ENCODE measurements at regions not wholly inside any gene's neighbourhood (a gene's known extent, or its start where the extent isn't known, plus 50 kb on each side); places are given as distances from the start of the nearest gene placed in this dataset.
"Not testable (repeated sequence)": the region's sequence is repeated elsewhere in the genome, so short reads cannot be mapped to it uniquely, and the experiment has no call there.

DNA sequence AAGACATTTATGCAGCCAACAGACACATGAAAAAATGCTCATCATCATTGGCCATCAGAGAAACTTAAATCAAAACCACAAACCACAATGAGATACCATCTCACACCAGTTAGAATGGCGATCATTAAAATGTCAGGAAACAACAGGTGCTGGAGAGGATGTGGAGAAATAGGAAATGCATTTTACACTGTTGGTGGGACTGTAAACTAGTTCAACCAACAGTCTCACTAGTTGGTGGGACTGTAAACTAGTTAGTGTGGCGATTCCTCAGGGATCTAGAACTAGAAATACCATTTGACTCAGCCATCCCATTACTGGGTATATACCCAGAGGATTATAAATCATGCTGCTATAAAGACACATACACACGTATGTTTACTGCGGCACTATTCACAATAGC is 518.8 kb downstream of the MMUT start:
- not testable (repeated sequence) for DNase-seq (ENCODE audit: low spot score in 2 of 2); FAIRE-seq

DNA sequence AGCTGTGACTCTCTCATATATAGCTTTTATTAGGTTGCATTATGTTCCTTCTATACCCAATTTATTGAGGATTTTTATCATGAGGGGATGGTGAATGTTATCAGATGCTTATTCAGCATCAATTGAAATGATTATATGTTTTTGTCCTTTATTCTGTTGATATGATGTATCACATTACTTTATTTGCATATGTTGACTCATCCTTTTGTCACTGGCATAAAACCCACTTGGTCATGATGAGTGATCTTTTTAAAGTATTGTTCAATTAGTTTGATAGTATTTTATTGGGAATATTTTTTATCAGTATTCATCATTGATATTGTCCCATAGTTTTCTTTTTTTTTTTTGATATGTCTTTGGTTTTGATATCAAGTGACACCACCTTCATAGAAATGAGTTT is 529.9 kb downstream of the MMUT start:
- DNase-seq (ENCODE audit: low spot score in 2 of 2) (no peak), FAIRE-seq (no peak)

DNA sequence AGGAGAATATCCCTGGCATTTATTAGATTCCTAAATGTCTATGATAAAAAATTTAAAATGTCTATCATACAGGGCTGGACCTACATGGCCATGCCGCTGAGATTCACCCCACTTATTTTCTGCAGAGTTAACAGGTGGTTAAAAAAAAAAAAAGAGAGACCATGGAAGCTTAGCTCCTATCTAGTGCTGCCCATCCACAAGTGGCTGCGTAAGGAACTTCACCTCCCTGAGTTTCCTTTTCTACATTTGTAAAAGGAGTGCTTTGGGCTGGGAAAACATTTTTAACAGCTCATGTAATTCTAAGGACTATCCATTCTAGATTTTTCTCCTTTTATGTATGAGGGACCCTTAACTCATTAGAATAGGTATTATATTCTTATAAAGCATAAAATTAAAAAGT is 534.1 kb downstream of the MMUT start:
- DNase-seq (ENCODE audit: low spot score in 2 of 2) (no peak), FAIRE-seq (no peak)

DNA sequence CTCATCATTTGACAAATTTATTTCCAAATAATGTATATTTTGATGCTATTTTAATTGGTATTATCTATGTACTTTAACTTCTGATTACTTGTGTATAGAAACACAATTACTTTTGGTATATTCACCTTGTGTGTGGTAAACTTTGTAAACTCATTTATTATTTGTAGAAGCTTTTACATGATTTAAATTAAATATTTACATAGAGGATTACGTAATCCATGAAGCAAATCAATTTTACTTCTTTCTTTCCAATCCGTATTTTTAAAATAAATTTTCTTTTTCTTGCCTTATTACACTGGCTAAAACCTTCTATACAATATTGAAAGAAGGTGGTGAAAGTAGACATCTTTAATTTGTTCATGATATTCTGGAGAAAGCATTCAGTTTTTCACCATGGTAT is 540.2 kb downstream of the MMUT start:
- DNase-seq (ENCODE audit: low spot score in 2 of 2), result no peak
- FAIRE-seq, result no peak

DNA sequence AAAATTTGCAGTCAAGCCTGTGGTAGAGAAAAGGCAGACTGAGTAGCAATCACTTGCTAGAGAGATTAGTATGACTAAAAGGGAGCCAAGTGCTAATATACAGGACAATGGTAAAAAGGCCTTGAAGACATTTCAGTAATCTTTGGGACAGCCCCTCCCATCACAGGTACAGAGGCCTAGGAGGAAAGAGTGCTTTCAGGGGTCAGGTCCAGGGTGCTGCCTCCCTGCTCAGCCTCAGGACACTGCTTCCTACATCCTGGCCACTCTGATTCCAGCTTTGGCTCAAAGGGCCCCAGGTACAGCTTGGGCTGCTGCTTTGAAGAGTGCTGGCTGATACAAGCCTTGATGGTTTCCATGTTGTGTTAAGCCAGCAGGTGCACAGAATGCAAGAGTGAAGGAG is 543.5 kb downstream of the MMUT start:
- DNase-seq (ENCODE audit: low spot score in 2 of 2), result no peak

DNA sequence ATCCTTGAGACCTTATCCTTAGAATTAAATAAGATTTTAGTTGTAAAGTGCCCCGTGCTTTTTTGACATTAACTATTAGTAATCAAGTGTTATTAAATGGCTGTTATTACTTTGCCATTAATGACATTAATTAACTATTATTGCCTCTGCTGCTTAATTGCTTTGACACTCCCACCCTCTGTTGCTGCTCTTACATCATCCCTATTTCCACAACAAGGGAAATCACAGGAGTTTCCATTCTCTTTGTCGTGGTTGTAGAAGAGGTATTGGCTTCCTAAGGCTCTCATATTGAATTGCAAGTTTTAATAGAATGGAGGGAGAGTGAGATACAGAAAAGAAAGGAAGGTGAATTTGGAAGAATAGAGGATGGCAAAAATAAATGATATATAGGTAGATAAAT is 545.8 kb downstream of the MMUT start:
- FAIRE-seq (no peak), DNase-seq (ENCODE audit: low spot score in 2 of 2) (no peak)

More for the DNA sequence above, 543.5 kb downstream of the MMUT start:
- no peak for FAIRE-seq

DNA sequence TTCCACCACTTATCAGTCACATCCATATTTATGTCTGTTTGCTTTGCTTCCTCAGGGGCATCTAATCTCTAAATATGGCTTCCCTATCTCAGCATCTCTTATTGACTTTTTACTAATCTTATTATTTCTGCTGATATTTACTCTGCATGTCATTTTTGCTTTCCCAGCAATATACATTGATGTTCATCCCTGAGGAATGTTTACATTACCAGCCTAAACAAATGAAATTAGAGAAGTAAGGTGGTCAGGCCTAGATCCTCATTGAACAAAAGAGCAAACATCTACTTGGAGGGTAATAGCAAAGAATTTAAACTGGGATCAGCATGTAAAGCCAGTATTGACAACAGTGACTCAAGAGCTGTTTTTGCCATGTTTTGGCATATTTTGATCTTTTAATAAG is 546.4 kb downstream of the MMUT start:
- DNase-seq (ENCODE audit: low spot score in 2 of 2), result no peak
- FAIRE-seq, result no peak

DNA sequence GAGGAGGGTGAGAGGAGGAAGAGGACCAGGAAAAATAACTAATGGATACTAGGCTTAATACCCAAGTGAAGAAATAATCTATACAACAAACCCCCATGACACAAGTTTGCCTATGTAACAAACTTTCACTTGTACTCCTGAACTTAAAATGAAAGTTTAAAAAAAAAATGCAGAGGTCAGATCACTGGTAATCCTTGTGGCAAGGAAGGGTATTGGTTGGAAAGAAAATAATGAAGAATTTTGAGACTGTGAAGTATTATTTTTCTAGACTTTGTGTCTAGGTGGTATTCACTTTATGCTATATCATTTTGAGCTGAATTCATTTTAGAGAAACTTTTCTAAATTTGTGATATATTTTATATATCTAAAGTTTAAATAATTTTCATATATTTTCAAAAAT is 547.5 kb downstream of the MMUT start:
- DNase-seq (ENCODE audit: low spot score in 2 of 2), result no peak
- FAIRE-seq, result no peak

DNA sequence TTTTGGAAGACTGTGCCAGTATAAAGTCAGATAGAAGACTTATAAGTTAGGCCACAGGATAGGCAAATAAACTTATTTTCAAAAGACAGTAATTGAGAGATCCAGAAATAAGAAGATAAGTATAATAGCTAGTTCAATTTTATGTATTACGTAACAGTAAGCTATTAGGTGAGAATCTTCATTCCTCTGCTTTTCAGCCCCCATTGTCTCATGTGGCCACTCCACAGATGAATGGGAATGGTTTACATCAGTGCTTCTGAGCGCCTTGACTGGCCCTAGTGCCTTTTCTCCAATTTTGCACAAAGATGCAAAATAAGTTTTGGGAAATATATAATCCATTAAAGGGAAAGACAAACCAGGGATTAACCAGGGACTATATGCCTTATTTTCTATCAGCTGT is 550.5 kb downstream of the MMUT start:
- no peak for DNase-seq (ENCODE audit: low spot score in 2 of 2)
- no peak for FAIRE-seq

DNA sequence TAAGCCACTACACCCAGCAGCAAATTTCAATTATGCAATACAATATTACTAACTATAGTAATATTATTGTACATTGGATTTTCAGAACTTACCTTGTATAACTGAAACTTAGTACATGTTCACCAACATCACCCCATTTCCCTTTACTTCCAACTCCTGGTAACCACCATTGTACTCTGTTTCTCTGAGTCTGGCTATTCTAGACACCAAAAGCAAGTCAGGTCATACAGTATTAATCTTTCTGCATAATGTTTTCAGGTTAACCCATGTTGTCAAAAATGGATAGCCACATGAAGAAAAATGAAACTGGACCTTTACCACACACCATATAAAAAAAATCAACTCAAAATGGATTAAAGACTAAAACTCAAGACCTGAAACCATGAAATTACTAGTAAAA is 558.2 kb downstream of the MMUT start:
- DNase-seq (ENCODE audit: low spot score in 2 of 2) (no peak), FAIRE-seq (no peak)

DNA sequence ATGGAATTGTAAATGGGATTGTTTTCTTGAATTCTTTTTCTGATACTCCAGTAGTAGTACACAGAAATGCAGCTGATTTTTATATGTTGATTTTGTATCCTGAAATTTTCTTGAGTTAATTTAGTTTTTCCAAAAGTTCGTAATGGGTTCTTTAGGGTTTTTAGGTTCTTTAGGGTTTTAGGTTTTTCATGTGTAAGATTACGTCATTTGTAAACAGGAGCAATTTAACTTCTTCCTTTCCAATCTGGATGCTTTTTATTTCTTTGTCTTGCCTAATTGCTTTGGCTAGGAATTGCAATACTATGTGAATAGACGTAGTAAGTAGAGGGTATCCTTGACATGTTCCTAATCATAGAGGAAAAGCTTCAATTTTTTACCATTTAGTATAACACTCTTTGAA is 568.6 kb downstream of the MMUT start:
- FAIRE-seq (no peak), DNase-seq (ENCODE audit: low spot score in 2 of 2) (no peak)

DNA sequence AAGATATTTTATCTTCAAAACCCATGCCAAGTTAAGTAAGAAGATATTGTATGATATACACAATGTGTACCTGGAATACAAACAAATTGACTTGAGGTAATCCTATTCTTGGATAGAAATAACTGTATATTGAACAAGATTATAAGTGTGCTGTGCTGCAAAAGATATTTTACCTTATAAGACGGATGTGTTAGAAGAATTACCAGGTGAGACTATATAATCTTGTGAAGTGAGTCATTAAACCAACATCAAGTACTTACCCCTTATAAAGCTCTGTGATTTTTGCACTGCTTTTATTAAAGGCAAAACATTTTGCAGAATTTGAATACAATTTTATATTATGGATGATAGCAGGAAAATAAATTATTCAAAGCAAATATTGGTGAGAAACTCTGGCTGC is 570.0 kb downstream of the MMUT start:
- DNase-seq (ENCODE audit: low spot score in 2 of 2) (no peak), FAIRE-seq (no peak)

DNA sequence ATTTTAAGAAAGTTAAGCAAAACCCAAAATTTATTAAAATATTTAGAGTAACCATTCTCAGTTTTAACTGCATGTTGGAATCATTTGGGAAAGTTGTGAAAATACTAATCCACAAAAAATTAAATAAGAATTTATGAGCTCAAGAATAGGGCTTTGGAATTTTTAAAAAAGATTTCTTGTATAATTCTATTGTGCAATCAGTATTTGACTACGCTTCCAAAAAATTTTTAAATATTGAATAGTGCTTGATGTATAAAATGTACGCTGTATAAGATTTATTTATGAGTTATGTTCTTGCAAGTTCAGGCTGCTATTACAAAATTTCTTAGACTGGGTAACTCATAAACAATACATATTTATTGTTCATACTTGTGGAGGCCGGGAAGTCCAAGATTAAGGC is 571.7 kb downstream of the MMUT start:
- no peak for DNase-seq (ENCODE audit: low spot score in 2 of 2)
- FAIRE-seq, result no peak

DNA sequence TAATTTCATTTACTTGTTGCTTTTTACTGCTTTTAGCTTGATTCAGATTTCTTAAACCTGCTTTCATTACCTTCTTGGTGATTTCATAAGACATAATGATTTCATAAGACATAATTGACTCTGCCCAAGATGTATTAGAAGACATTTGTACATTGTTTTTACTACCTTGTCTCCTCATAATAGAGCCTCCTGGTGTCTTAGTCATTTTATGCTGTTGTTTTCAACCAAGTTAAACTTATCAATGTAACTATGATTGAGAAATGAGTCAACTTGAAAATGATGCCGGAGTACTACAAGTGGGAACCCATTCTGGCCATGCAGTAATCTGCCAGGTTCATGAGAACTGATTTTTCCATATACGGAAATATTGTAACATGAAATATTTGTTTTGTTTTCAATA is 573.6 kb downstream of the MMUT start:
- no peak for FAIRE-seq
- DNase-seq (ENCODE audit: low spot score in 2 of 2), result no peak

DNA sequence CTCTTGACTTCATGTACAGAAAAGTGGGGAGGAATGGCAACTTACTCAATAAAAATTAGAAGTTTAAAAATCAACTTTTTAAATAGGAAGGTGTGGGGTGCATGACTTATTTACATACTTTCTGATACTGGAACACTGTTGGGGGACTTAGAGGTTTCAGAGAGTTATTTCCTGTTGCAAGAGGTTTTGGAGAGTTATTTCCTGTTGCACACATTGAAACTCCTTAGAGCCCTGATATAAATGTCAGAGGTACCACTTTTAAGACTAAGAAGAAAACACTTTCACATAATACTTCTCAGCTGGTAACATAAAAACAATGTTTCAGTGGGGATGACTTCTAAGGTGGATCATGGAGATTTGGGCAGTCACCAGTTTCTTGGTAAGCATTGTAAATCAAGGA is 579.9 kb downstream of the MMUT start:
- DNase-seq (ENCODE audit: low spot score in 2 of 2) (no peak), FAIRE-seq (no peak)

DNA sequence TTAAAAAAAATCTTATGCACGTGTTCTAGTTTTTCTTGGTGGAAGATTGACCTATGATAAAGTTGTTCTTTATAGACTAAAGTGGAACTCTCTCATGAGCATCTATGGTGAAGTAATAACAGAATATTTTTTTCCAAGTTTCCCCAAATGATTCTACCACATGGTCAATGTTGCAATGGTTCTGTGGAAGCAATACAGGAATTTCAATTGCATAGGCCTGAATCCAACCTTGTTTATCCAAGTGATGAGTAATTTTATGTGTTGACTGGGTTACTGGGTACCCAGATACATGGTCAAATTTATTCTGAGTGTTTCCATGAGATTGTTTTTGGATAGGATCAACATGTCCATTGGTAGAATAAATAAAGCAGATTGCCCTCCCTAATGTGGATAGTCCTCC is 581.5 kb downstream of the MMUT start:
- FAIRE-seq, result no peak
- no peak for DNase-seq (ENCODE audit: low spot score in 2 of 2)

DNA sequence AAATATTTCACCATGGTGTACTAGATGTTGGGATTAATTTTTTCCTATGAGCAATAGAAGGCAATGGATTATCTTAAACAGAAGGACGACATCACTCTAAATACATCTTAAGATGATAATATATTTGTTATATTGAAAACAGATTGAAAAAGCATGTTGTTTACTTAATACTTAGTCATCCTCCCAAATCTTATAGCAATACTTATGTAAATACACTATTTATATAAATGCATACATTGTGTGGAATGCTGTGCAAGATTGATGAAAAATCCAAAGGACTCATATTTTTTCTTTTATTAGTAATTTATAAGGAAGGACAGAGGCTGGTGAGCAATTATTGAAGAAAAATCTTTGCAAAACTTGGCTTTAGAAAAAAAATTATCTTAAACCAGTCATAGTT is 593.5 kb downstream of the MMUT start:
- no peak for FAIRE-seq
- no peak for DNase-seq (ENCODE audit: low spot score in 2 of 2)

DNA sequence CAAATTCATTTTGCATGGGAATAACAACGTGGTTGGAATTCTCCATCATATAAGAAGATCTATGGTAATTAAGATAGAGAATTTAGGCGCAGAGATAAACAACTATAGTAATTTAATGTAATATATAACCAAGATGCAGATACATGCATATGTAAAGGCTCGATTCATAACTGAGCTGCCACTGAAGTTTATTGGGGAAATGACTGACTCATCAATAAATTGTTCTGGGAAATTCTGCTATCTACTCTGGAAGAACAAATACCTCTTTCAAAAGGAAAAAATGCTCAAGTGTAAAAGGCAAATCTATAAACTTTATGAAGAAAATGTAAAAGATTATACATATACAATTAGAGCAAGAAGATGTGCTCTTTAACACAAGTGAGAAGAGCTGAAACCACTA is 596.4 kb downstream of the MMUT start:
- DNase-seq (ENCODE audit: low spot score in 2 of 2) (no peak), FAIRE-seq (no peak)

DNA sequence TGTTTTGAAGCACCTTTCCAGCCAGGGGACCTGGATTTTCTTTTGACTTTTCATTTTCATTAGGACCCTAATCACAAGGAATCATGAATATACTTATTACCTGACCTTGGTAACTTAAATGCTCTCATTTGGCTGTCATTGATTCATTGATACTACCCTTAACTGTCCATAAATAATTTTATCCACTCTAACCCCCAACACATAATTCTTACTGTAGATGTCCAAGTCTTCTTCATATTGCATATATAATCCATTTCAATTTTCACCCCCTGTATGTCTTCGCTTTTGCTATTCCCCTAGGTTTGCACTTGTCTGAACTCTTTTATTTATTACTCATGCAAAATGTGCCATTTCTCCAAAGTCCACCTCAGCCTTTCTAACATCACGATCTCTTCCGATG is 602.9 kb downstream of the MMUT start:
- no peak for DNase-seq (ENCODE audit: low spot score in 2 of 2)
- FAIRE-seq, result no peak

DNA sequence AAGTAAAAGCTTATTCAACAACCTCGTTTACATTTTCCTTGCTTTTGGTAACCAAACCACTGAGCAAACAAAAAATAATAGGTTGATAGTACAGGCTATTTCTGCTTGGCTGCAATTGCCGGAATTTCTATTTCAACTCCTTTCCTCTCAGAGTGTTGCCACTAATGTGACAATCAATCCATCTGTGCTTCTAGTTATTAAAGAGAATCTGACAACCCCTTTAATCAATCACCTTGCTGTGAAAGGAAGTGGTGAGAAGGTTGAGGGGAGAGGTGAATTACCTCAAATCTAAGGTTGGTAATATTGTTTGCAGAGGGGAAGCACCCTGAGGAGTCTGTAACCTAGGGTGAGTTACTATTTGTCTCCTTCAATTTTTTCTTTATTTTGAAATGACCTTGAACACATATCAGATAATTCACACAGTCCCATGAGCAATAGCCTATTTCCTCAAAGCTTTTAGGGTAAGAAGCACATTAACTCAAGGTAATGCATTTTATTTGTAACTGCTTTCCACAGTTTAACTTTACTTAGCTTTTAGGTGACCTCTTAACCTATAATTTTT is 603.4 kb downstream of the MMUT start:
- FAIRE-seq (no peak), DNase-seq (ENCODE audit: low spot score in 2 of 2) (no peak)

DNA sequence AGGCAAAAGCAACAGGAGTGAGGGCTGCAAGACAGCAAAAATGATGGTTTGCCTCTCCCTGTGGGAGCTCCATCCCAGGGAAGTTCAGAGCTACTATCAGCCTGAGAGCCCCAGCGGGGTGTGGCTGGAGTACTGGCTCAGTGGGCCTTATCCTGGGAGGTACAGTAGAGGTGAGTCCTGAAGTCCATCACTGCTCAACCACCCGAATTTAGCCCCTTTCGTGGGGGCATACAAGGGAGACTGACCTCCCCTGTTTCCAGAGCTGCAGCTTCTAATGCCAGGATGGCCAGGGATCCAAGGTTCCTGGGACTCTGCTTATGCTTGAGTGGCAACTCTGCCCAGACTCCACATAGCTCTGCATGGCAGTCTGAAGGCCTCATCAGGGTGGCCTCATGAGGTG is 617.8 kb downstream of the MMUT start:
- no peak for FAIRE-seq
- DNase-seq (ENCODE audit: low spot score in 2 of 2), result no peak

DNA sequence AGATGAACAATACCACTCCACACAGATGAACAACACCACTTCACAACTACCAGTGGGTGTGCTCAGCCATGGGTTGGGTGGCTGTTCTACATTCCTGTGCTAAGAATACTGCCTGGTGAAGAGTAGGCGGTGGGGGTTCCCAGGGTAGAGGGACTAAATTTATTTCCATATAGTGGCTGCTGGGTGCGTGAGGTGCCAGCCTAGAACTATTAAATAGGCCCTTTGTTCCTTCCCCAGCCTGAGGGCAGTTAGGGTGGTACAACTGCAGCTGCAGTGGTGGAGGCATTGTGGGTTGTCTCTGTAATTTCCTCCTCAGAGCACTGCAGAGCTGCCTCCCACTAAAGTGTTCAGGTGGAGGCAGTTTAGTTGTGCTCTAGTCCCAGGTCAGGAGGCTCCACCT is 618.4 kb downstream of the MMUT start:
- DNase-seq (ENCODE audit: low spot score in 2 of 2) (no peak), FAIRE-seq (no peak)

DNA sequence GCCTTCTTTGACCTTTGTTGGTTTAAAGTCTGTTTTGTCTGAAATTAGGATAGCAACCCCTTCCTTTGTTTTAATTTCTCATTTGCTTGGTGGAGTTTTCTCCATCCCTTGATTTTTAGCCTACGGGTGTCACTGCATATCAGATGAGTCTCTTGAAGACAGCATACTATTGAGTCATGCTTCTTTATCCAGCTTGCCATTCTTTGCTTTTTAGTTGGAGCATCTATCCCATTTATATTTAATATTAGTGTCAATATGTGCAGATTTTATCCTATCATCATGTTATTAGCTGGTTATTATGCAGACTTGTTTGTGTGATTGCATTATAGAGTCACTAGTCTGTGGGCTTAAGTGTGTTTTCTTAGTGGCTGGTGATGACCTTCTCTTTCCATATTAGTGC is 622.2 kb downstream of the MMUT start:
- FAIRE-seq (no peak), DNase-seq (ENCODE audit: low spot score in 2 of 2) (no peak)

DNA sequence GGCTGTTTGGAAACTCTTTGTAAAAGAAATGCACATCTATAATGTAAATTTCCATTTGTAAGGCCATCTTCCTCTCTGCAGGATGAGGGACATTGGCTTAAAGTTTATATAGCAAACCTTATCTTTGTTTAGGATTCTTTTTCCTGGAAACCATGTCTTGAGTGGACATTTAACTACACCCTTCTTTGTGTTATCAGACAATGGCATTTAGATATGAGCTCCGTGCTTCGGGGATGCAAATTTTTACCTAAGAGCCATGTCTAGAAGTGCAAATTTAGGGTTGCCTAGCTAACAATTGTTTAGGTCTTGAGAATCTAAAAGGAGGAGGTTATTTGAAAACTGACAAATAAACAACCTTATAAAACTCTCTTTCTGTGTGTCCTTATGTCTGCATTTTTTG is 623.8 kb downstream of the MMUT start:
- FAIRE-seq, result no peak
- no peak for DNase-seq (ENCODE audit: low spot score in 2 of 2)

Data from frontal cortex (tissue), 3 donors.